ENCODE measurements at regions not wholly inside any gene's neighbourhood (a gene's known extent, or its start where the extent isn't known, plus 50 kb on each side); places are given as distances from the start of the nearest gene placed in this dataset.

- TF ChIP-seq CTCF (IDR thresholded peaks at IDR 0.05; ENCODE audit: insufficient read depth, low read length, poor library complexity, severe bottlenecking) = no peak
- no peak for TF ChIP-seq EZH2phosphoT487 (conservative IDR thresholded peaks at IDR 0.05; ENCODE audit: low read length)
These were observed 170.2 kb downstream of the BRD1 start for GRCh38 chr22:49657275-49657973.
